Endothelial cell of umbilical vein (primary cell): ENCODE measurements at regions not wholly inside any gene's neighbourhood (a gene's known extent, or its start where the extent isn't known, plus 50 kb on each side); places are given as distances from the start of the nearest gene placed in this dataset.

Experiments used
- POLR2A ChIP-seq: IDR thresholded peaks from 2 replicates; pipeline ENCODE4 v1.6.1; 2012; ENCODE audit warnings: low read depth, mild to moderate bottlenecking, control low read depth, low read length
- TF ChIP-seq, protein P1 (sequence below), 2 donors: IDR thresholded peaks; 1 replicate in 1 of 2; 2 replicates in 1 of 2; pipeline ENCODE4 v1.5.1; 2011; ENCODE audit warnings: low read length in 2 of 2, mild to moderate bottlenecking in 2 of 2, moderate library complexity in 2 of 2, control low read depth in 1 of 2, inconsistent platforms in 1 of 2, low read depth in 1 of 2; ENCODE audit not compliant: insufficient read depth in 1 of 2; ENCODE audit errors: extremely low read depth in 1 of 2

DNA sequence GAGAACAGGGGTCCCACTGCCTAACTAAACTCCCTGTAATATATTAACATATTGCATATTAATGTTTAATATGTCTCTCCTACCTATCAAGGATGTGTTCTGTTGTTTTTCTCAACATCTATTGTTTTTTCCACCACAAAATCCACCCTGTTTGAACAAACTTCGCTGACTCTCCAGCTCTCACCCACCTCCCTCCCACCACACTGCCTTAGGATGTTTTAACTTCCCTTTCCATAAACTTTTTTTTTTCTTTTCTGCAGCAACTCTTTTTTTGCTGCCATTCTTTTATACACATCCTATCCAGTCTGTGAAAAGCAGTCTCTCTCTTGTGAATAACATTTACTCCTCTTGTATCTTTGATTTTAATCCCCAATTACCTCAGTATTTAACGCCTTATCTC is 226.1 kb downstream of the PCDH7 start:
- no peak for TF ChIP-seq POLR2A
- TF ChIP-seq, protein P1, sequence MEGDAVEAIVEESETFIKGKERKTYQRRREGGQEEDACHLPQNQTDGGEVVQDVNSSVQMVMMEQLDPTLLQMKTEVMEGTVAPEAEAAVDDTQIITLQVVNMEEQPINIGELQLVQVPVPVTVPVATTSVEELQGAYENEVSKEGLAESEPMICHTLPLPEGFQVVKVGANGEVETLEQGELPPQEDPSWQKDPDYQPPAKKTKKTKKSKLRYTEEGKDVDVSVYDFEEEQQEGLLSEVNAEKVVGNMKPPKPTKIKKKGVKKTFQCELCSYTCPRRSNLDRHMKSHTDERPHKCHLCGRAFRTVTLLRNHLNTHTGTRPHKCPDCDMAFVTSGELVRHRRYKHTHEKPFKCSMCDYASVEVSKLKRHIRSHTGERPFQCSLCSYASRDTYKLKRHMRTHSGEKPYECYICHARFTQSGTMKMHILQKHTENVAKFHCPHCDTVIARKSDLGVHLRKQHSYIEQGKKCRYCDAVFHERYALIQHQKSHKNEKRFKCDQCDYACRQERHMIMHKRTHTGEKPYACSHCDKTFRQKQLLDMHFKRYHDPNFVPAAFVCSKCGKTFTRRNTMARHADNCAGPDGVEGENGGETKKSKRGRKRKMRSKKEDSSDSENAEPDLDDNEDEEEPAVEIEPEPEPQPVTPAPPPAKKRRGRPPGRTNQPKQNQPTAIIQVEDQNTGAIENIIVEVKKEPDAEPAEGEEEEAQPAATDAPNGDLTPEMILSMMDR (IDR thresholded peaks at IDR 0.05; ENCODE audit: extremely low read depth in 1 of 2, insufficient read depth in 1 of 2, low read depth in 1 of 2, low read length in 2 of 2), result no peak
